ENCODE measurements at regions not wholly inside any gene's neighbourhood (a gene's known extent, or its start where the extent isn't known, plus 50 kb on each side); places are given as distances from the start of the nearest gene placed in this dataset.

DNA sequence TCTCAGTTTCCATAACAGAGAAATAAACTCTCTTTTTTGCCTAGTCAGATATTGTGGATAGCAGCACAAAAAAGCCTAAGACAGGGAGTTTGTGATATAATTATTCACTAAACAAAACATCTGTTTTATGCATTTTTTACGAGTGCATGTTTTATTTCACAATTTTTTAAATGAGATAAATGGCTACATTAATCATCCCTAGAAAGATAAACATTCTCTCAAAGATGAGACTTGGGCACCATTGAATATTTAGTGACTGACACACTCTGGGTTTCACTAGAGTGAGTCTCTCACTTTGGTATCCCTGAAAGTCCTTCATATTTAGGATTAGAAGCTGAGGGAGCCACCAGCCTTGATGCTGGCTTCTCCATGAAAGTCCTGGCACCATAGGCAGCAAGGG lies 74.3 kb upstream of the LRCH1 start:
- Histone ChIP-seq H3K36me3 (ENCODE audit: insufficient read depth, low read length) (no peaks in the 10 kb centered on the region), H2AFZ (ENCODE audit: low read depth, low read length) (no peak overlapping the region), H3K9me3 (ENCODE audit: insufficient read depth, low read depth, low read length) (no peaks in the 10 kb centered on the region), H3K79me2 (ENCODE audit: insufficient read depth, low read length) (no peaks in the 10 kb centered on the region), H3K4me3 (ENCODE audit: insufficient read depth, low read depth, low read length) (no peak overlapping the region), H3K9ac (ENCODE audit: low read length) (no peak overlapping the region), H3K27ac (ENCODE audit: low read depth, low read length) (no peak overlapping the region), H3K4me1 (ENCODE audit: insufficient read depth, low read length) (no peaks in the 10 kb centered on the region), H3K27me3 (ENCODE audit: insufficient read depth, low read length) (peaks cover 7% of the 10 kb centered on the region), H3K4me2 (ENCODE audit: low read length) (no peak overlapping the region), H4K20me1 (ENCODE audit: insufficient read depth, low read length) (no peaks in the 10 kb centered on the region)
- no peak overlapping the region for H3K27ac Mint-ChIP-seq (ENCODE audit: unreplicated experiment)
- peaks cover 17% of the 10 kb centered on the region for H3K9me3 Mint-ChIP-seq (ENCODE audit: unreplicated experiment)
- peaks cover 2% of the 10 kb centered on the region for H3K36me3 Mint-ChIP-seq (ENCODE audit: low read depth, unreplicated experiment)
- H3K27me3 Mint-ChIP-seq (ENCODE audit: low read depth, unreplicated experiment): peaks cover 2% of the 10 kb centered on the region
- FAIRE-seq (no peak), DNase-seq (ENCODE audit: low read depth) (no peak)
- H3K4me1 Mint-ChIP-seq (ENCODE audit: low read depth, unreplicated experiment): peaks cover 7% of the 10 kb centered on the region
- TF ChIP-seq EZH2 (IDR thresholded peaks at IDR 0.05; ENCODE audit: insufficient read depth, low read length): no peak
- TF ChIP-seq, protein P1, sequence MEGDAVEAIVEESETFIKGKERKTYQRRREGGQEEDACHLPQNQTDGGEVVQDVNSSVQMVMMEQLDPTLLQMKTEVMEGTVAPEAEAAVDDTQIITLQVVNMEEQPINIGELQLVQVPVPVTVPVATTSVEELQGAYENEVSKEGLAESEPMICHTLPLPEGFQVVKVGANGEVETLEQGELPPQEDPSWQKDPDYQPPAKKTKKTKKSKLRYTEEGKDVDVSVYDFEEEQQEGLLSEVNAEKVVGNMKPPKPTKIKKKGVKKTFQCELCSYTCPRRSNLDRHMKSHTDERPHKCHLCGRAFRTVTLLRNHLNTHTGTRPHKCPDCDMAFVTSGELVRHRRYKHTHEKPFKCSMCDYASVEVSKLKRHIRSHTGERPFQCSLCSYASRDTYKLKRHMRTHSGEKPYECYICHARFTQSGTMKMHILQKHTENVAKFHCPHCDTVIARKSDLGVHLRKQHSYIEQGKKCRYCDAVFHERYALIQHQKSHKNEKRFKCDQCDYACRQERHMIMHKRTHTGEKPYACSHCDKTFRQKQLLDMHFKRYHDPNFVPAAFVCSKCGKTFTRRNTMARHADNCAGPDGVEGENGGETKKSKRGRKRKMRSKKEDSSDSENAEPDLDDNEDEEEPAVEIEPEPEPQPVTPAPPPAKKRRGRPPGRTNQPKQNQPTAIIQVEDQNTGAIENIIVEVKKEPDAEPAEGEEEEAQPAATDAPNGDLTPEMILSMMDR (IDR thresholded peaks at IDR 0.05; ENCODE audit: insufficient read depth, low read depth, low read length): no peak
- no peak overlapping the region for H3K4me3 Mint-ChIP-seq (ENCODE audit: unreplicated experiment)

DNA sequence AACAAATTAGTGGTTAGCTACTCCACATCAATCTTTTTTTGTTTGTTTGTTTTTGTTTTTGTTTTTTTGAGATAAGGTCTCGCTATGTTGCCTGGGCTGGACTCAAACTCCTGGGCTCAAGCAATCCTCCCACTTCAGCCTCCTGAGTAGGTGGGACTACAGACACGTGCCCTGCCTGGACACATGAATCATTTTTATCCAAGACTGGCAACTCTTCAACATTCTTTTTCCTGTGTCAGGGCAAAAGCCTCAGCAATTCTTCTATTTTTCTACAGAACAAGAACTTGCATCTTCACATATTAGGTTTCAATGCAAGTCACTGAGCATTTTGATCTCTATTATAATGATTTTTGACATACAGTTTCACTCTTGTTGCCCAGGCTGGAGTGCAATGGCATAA lies 76.8 kb upstream of the LRCH1 start:
- no peak overlapping the region for H3K27ac ChIP-seq (ENCODE audit: low read depth, low read length)
- H3K27ac Mint-ChIP-seq (ENCODE audit: unreplicated experiment): no peak overlapping the region

DNA sequence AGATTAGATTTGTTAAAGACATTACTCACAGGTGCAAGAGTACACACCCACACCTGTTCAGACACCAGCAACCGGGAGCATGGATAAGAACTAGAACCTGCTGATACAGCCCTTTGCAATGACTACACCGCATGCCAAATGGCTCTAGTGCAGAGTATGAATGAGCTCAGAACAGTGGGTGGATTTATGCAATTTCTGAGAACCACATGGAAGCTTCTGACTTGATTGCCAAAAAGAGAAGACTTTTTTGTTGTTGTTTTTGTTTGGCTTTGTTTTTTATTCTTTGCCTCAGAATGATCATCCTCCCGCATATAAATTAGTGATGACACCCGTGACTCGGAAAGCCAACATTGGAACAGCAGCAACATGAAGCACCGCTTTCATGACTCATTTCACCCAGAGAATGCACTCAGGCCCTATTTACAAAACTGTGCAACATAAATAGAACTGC lies 77.4 kb upstream of the LRCH1 start:
- peaks cover 2% of the 10 kb centered on the region for H3K27me3 Mint-ChIP-seq (ENCODE audit: low read depth, unreplicated experiment)
- no peaks in the 10 kb centered on the region for H3K79me2 ChIP-seq (ENCODE audit: insufficient read depth, low read length)
- no peaks in the 10 kb centered on the region for H3K4me1 ChIP-seq (ENCODE audit: insufficient read depth, low read length)
- peak; percentile 32 for DNase-seq (ENCODE audit: low read depth)
- H3K4me3 Mint-ChIP-seq (ENCODE audit: unreplicated experiment): no peak overlapping the region
- H3K27ac ChIP-seq (ENCODE audit: low read depth, low read length): no peak overlapping the region
- peaks cover 6% of the 10 kb centered on the region for H3K9me3 Mint-ChIP-seq (ENCODE audit: unreplicated experiment)
- no peak overlapping the region for H3K4me2 ChIP-seq (ENCODE audit: low read length)
- no peaks in the 10 kb centered on the region for H3K36me3 ChIP-seq (ENCODE audit: insufficient read depth, low read length)
- H3K27me3 ChIP-seq (ENCODE audit: insufficient read depth, low read length): peaks cover 3% of the 10 kb centered on the region
- no peak overlapping the region for H3K4me3 ChIP-seq (ENCODE audit: insufficient read depth, low read depth, low read length)
- no peaks in the 10 kb centered on the region for H4K20me1 ChIP-seq (ENCODE audit: insufficient read depth, low read length)
- no peaks in the 10 kb centered on the region for H3K9me3 ChIP-seq (ENCODE audit: insufficient read depth, low read depth, low read length)
- H3K36me3 Mint-ChIP-seq (ENCODE audit: low read depth, unreplicated experiment): peaks cover 2% of the 10 kb centered on the region
- H3K27ac Mint-ChIP-seq (ENCODE audit: unreplicated experiment): no peak overlapping the region
- peaks cover 7% of the 10 kb centered on the region for H3K4me1 Mint-ChIP-seq (ENCODE audit: low read depth, unreplicated experiment)
- no peak for FAIRE-seq
- no peak overlapping the region for H2AFZ ChIP-seq (ENCODE audit: low read depth, low read length)
- TF ChIP-seq, protein P1 (IDR thresholded peaks at IDR 0.05; ENCODE audit: insufficient read depth, low read depth, low read length): no peak
- no peak for TF ChIP-seq EZH2 (IDR thresholded peaks at IDR 0.05; ENCODE audit: insufficient read depth, low read length)
- no peak overlapping the region for H3K9ac ChIP-seq (ENCODE audit: low read length)

More for the DNA sequence above, 76.8 kb upstream of the LRCH1 start:
- H3K4me3 ChIP-seq (ENCODE audit: insufficient read depth, low read depth, low read length): no peak overlapping the region
- Mint-ChIP-seq H3K4me1 (ENCODE audit: low read depth, unreplicated experiment) (peaks cover 7% of the 10 kb centered on the region), H3K27me3 (ENCODE audit: low read depth, unreplicated experiment) (peaks cover 2% of the 10 kb centered on the region), H3K4me3 (ENCODE audit: unreplicated experiment) (no peak overlapping the region), H3K9me3 (ENCODE audit: unreplicated experiment) (peaks cover 8% of the 10 kb centered on the region), H3K36me3 (ENCODE audit: low read depth, unreplicated experiment) (peaks cover 2% of the 10 kb centered on the region)
- H3K79me2 ChIP-seq (ENCODE audit: insufficient read depth, low read length): no peaks in the 10 kb centered on the region
- no peaks in the 10 kb centered on the region for H4K20me1 ChIP-seq (ENCODE audit: insufficient read depth, low read length)
- no peaks in the 10 kb centered on the region for H3K9me3 ChIP-seq (ENCODE audit: insufficient read depth, low read depth, low read length)
- H2AFZ ChIP-seq (ENCODE audit: low read depth, low read length): no peak overlapping the region
- FAIRE-seq (no peak), DNase-seq (ENCODE audit: low read depth) (no peak)
- no peak overlapping the region for H3K4me2 ChIP-seq (ENCODE audit: low read length)
- no peak overlapping the region for H3K9ac ChIP-seq (ENCODE audit: low read length)
- TF ChIP-seq, protein P1 (IDR thresholded peaks at IDR 0.05; ENCODE audit: insufficient read depth, low read depth, low read length): no peak
- TF ChIP-seq EZH2 (IDR thresholded peaks at IDR 0.05; ENCODE audit: insufficient read depth, low read length): no peak
- no peaks in the 10 kb centered on the region for H3K4me1 ChIP-seq (ENCODE audit: insufficient read depth, low read length)
- H3K27me3 ChIP-seq (ENCODE audit: insufficient read depth, low read length): peaks cover 3% of the 10 kb centered on the region
- no peaks in the 10 kb centered on the region for H3K36me3 ChIP-seq (ENCODE audit: insufficient read depth, low read length)
